ENCODE measurements at regions not wholly inside any gene's neighbourhood (a gene's known extent, or its start where the extent isn't known, plus 50 kb on each side); places are given as distances from the start of the nearest gene placed in this dataset.
A peak's percentile ranks its signal among the peaks of the same experiment; 100 is the strongest.
"Not testable (repeated sequence)": the region's sequence is repeated elsewhere in the genome, so short reads cannot be mapped to it uniquely, and the experiment has no call there.

- H3K27ac Mint-ChIP-seq (ENCODE audit: low read depth); H3K4me3 Mint-ChIP-seq; H3K27me3 Mint-ChIP-seq; DNase-seq (ENCODE audit: low spot score in 2 of 2); H3K36me3 Mint-ChIP-seq (ENCODE audit: insufficient read depth); H3K9me3 Mint-ChIP-seq; ATAC-seq (replicated peaks; ENCODE audit: extremely low read depth, poor library complexity, severe bottlenecking); H3K4me1 Mint-ChIP-seq: not testable (repeated sequence)
These were observed 125.5 kb upstream of the EPB41L4A start for GRCh38 chr5:112544558-112544957.

- Mint-ChIP-seq H3K36me3 (ENCODE audit: insufficient read depth) (no peaks in the 10 kb centered on the region), H3K27ac (ENCODE audit: low read depth) (no peak overlapping the region), H3K4me3 (no peak overlapping the region), H3K4me1 (no peaks in the 10 kb centered on the region), H3K27me3 (peaks cover 9% of the 10 kb centered on the region), H3K9me3 (no peaks in the 10 kb centered on the region)
- ATAC-seq (replicated peaks; ENCODE audit: extremely low read depth, poor library complexity, severe bottlenecking) = no peak
- DNase-seq (ENCODE audit: low spot score in 2 of 2) = no peak
These were observed 128.0 kb upstream of the EPB41L4A start for GRCh38 chr5:112546946-112547592.

- no peak overlapping the region for H3K27ac Mint-ChIP-seq (ENCODE audit: low read depth)
- no peaks in the 10 kb centered on the region for H3K4me1 Mint-ChIP-seq
- no peaks in the 10 kb centered on the region for H3K36me3 Mint-ChIP-seq (ENCODE audit: insufficient read depth)
- no peak for ATAC-seq (replicated peaks; ENCODE audit: extremely low read depth, poor library complexity, severe bottlenecking)
- H3K9me3 Mint-ChIP-seq = no peaks in the 10 kb centered on the region
- peaks cover 9% of the 10 kb centered on the region for H3K27me3 Mint-ChIP-seq
- no peak overlapping the region for H3K4me3 Mint-ChIP-seq
- no peak for DNase-seq (ENCODE audit: low spot score in 2 of 2)
These were observed 129.3 kb upstream of the EPB41L4A start for GRCh38 chr5:112548246-112548881.

- no peak for DNase-seq (ENCODE audit: low spot score in 2 of 2)
- Mint-ChIP-seq H3K9me3 (no peaks in the 10 kb centered on the region), H3K4me1 (no peaks in the 10 kb centered on the region), H3K27ac (ENCODE audit: low read depth) (no peak overlapping the region), H3K4me3 (no peak overlapping the region), H3K27me3 (peaks cover 9% of the 10 kb centered on the region), H3K36me3 (ENCODE audit: insufficient read depth) (no peaks in the 10 kb centered on the region)
- ATAC-seq (replicated peaks; ENCODE audit: extremely low read depth, poor library complexity, severe bottlenecking) = no peak
These were observed 130.1 kb upstream of the EPB41L4A start for GRCh38 chr5:112549127-112549526.

GRCh38 chr5:112549605-112550166 is 130.6 kb upstream of the EPB41L4A start:
- no peaks in the 10 kb centered on the region for H3K4me1 Mint-ChIP-seq
- DNase-seq (ENCODE audit: low spot score in 2 of 2) = no peak
- H3K4me3 Mint-ChIP-seq = no peak overlapping the region
- no peak overlapping the region for H3K27ac Mint-ChIP-seq (ENCODE audit: low read depth)
- H3K9me3 Mint-ChIP-seq = no peaks in the 10 kb centered on the region
- H3K27me3 Mint-ChIP-seq = peaks cover 9% of the 10 kb centered on the region
- H3K36me3 Mint-ChIP-seq (ENCODE audit: insufficient read depth) = no peaks in the 10 kb centered on the region
- ATAC-seq (replicated peaks; ENCODE audit: extremely low read depth, poor library complexity, severe bottlenecking) = no peak

GRCh38 chr5:112551419-112552032 is 132.4 kb upstream of the EPB41L4A start:
- ATAC-seq (replicated peaks; ENCODE audit: extremely low read depth, poor library complexity, severe bottlenecking) (no peak), DNase-seq (ENCODE audit: low spot score in 2 of 2) (peak in 1 of 2 donors; percentile 14)
- Mint-ChIP-seq H3K27ac (ENCODE audit: low read depth) (no peak overlapping the region), H3K4me1 (no peaks in the 10 kb centered on the region), H3K9me3 (no peaks in the 10 kb centered on the region), H3K36me3 (ENCODE audit: insufficient read depth) (no peaks in the 10 kb centered on the region), H3K4me3 (no peak overlapping the region), H3K27me3 (no peaks in the 10 kb centered on the region)

GRCh38 chr5:112552216-112552615 is 133.1 kb upstream of the EPB41L4A start:
- H3K27ac Mint-ChIP-seq (ENCODE audit: low read depth) = no peak overlapping the region
- ATAC-seq (replicated peaks; ENCODE audit: extremely low read depth, poor library complexity, severe bottlenecking) (no peak), DNase-seq (ENCODE audit: low spot score in 2 of 2) (no peak)
- no peaks in the 10 kb centered on the region for H3K27me3 Mint-ChIP-seq
- no peak overlapping the region for H3K4me3 Mint-ChIP-seq
- H3K36me3 Mint-ChIP-seq (ENCODE audit: insufficient read depth) = no peaks in the 10 kb centered on the region
- no peaks in the 10 kb centered on the region for H3K9me3 Mint-ChIP-seq
- H3K4me1 Mint-ChIP-seq = no peaks in the 10 kb centered on the region

GRCh38 chr5:112552791-112553190 is 133.7 kb upstream of the EPB41L4A start:
- Mint-ChIP-seq H3K4me1 (no peaks in the 10 kb centered on the region), H3K9me3 (no peaks in the 10 kb centered on the region), H3K27me3 (no peaks in the 10 kb centered on the region), H3K36me3 (ENCODE audit: insufficient read depth) (no peaks in the 10 kb centered on the region), H3K4me3 (no peak overlapping the region), H3K27ac (ENCODE audit: low read depth) (no peak overlapping the region)
- ATAC-seq (replicated peaks; ENCODE audit: extremely low read depth, poor library complexity, severe bottlenecking) (no peak), DNase-seq (ENCODE audit: low spot score in 2 of 2) (no peak)

- H3K4me3 Mint-ChIP-seq = no peak overlapping the region
- H3K36me3 Mint-ChIP-seq (ENCODE audit: insufficient read depth) = no peaks in the 10 kb centered on the region
- H3K27me3 Mint-ChIP-seq = no peaks in the 10 kb centered on the region
- no peak overlapping the region for H3K27ac Mint-ChIP-seq (ENCODE audit: low read depth)
- H3K4me1 Mint-ChIP-seq = no peaks in the 10 kb centered on the region
- DNase-seq (ENCODE audit: low spot score in 2 of 2) = no peak
- ATAC-seq (replicated peaks; ENCODE audit: extremely low read depth, poor library complexity, severe bottlenecking) = no peak
- no peaks in the 10 kb centered on the region for H3K9me3 Mint-ChIP-seq
These were observed 135.3 kb upstream of the EPB41L4A start for GRCh38 chr5:112554101-112554977.

GRCh38 chr5:112555197-112555596 is 136.1 kb upstream of the EPB41L4A start:
- H3K27ac Mint-ChIP-seq (ENCODE audit: low read depth) = no peak overlapping the region
- H3K4me1 Mint-ChIP-seq = no peaks in the 10 kb centered on the region
- H3K27me3 Mint-ChIP-seq = no peaks in the 10 kb centered on the region
- ATAC-seq (replicated peaks; ENCODE audit: extremely low read depth, poor library complexity, severe bottlenecking) (no peak), DNase-seq (ENCODE audit: low spot score in 2 of 2) (no peak)
- H3K4me3 Mint-ChIP-seq = no peak overlapping the region
- H3K36me3 Mint-ChIP-seq (ENCODE audit: insufficient read depth) = no peaks in the 10 kb centered on the region
- H3K9me3 Mint-ChIP-seq = no peaks in the 10 kb centered on the region

- Mint-ChIP-seq H3K4me1 (no peaks in the 10 kb centered on the region), H3K27ac (ENCODE audit: low read depth) (no peak overlapping the region), H3K4me3 (no peak overlapping the region), H3K36me3 (ENCODE audit: insufficient read depth) (peaks cover 2% of the 10 kb centered on the region), H3K9me3 (no peaks in the 10 kb centered on the region), H3K27me3 (no peaks in the 10 kb centered on the region)
- DNase-seq (ENCODE audit: low spot score in 2 of 2) (no peak), ATAC-seq (replicated peaks; ENCODE audit: extremely low read depth, poor library complexity, severe bottlenecking) (no peak)
These were observed 136.6 kb upstream of the EPB41L4A start for GRCh38 chr5:112555691-112556090.

GRCh38 chr5:112559501-112559900 is 140.4 kb upstream of the EPB41L4A start:
- H3K36me3 Mint-ChIP-seq (ENCODE audit: insufficient read depth); ATAC-seq (replicated peaks; ENCODE audit: extremely low read depth, poor library complexity, severe bottlenecking); H3K27me3 Mint-ChIP-seq; H3K27ac Mint-ChIP-seq (ENCODE audit: low read depth); H3K4me3 Mint-ChIP-seq; H3K4me1 Mint-ChIP-seq; H3K9me3 Mint-ChIP-seq; DNase-seq (ENCODE audit: low spot score in 2 of 2): not testable (repeated sequence)
